HepG2 (cell line): ENCODE measurements at regions not wholly inside any gene's neighbourhood (a gene's known extent, or its start where the extent isn't known, plus 50 kb on each side); places are given as distances from the start of the nearest gene placed in this dataset.
"Not testable (repeated sequence)": the region's sequence is repeated elsewhere in the genome, so short reads cannot be mapped to it uniquely, and the experiment has no call there.

Experiments
- ATAC-seq: fragments of 200-7000 bp; cut with Tn5 transposase; 3 replicates; pipeline ENCODE4 v1.9.1; 2020; ENCODE audit warnings: mild to moderate bottlenecking, moderate library complexity
- BruUV-seq: library from RNA; stranded (reverse); fragments of 400-500 nt; replicated peaks from 2 replicates; lab custom pipeline; 2021; lab: Mats Ljungman, UMichigan
- CTCF ChIA-PET: fragments of 300-600 bp; formaldehyde crosslinking; extraction: SDS; loops from one replicate; lab custom pipeline; 2021; ENCODE audit warnings: low total read pairs, inconsistent platforms, low intra/inter-chr PET ratio; lab: Yijun Ruan, JAX
- POLR2A ChIA-PET: fragments of 350-600 bp; sonication (Branson Sonifier 250); formaldehyde crosslinking; loops from one replicate; lab custom pipeline; 2020; ENCODE audit warnings: antibody characterized with exemption, inconsistent platforms; lab: Yijun Ruan, JAX
- DNase-seq: peaks from one replicate; pipeline ENCODE4 v3.0.0-alpha.2; 2015; ENCODE audit warnings: low spot score
- FAIRE-seq: peaks from 3 replicates; lab custom pipeline; 2011; peaks lifted over from hg19 to GRCh38; lab: Jason Lieb, UNC
- H2AFZ ChIP-seq: one replicate; pipeline ENCODE4 v1.6.1; 2011; ENCODE audit warnings: low read length, inconsistent platforms
- H3K27ac ChIP-seq: fragments of 300-600 bp; 3 replicates; pipeline ENCODE4 v1.8.0; 2011; ENCODE audit warnings: mixed run types, mild to moderate bottlenecking, mixed read lengths, low read length, inconsistent platforms; ENCODE audit not compliant: insufficient read depth; ENCODE audit errors: extremely low read length
- H3K27me3 ChIP-seq, 2 experiments: fragments of 200-600 bp in 1 of 2; 2 replicates in 1 of 2; 3 replicates in 1 of 2; pipeline versions ENCODE4 v1.6.0 to v1.8.0; 2011; ENCODE audit warnings: low read length in 2 of 2, mild to moderate bottlenecking in 2 of 2, moderate library complexity in 2 of 2, inconsistent platforms in 1 of 2; ENCODE audit not compliant: insufficient read depth in 2 of 2, control insufficient read depth in 1 of 2
- H3K36me3 ChIP-seq, 2 experiments: fragments of 200-600 bp in 1 of 2; replicated peaks in 1 of 2; 2 replicates in 1 of 2; 3 replicates in 1 of 2; pipeline versions ENCODE4 v1.5.1 to v1.8.0; 2011; ENCODE audit warnings: low read length in 2 of 2, inconsistent platforms in 1 of 2; ENCODE audit not compliant: insufficient read depth in 2 of 2, control insufficient read depth in 1 of 2
- H3K4me1 ChIP-seq: 2 replicates; pipeline ENCODE4 v1.5.1; 2012; ENCODE audit warnings: low read length, inconsistent platforms; ENCODE audit not compliant: insufficient read depth
- H3K4me2 ChIP-seq: 2 replicates; pipeline ENCODE4 v1.6.0; 2011; ENCODE audit warnings: low read depth, low read length, inconsistent platforms
- H3K4me3 ChIP-seq, 3 experiments: fragments of 200-600 bp in 1 of 3; sonication (generic), shearing (Covaris generic) in 1 of 3; replicated peaks in 1 of 3; 2 replicates each; pipeline ENCODE4 v1.5.1; 2011 to 2016; ENCODE audit warnings: low read length in 3 of 3, inconsistent platforms in 2 of 3, low read depth in 2 of 3, mild to moderate bottlenecking in 2 of 3, control low read depth in 1 of 3, mixed read lengths in 1 of 3; ENCODE audit not compliant: insufficient read depth in 1 of 3
- H3K79me2 ChIP-seq: one replicate; pipeline ENCODE4 v1.6.1; 2011; ENCODE audit warnings: low read length, inconsistent platforms; ENCODE audit not compliant: insufficient read depth
- H3K9ac ChIP-seq: 2 replicates; pipeline ENCODE4 v1.6.0; 2011; ENCODE audit warnings: mild to moderate bottlenecking, low read depth, low read length, inconsistent platforms; ENCODE audit not compliant: insufficient read depth
- H3K9me3 ChIP-seq: 2 replicates; pipeline ENCODE4 v1.5.1; 2012; ENCODE audit warnings: mild to moderate bottlenecking, low read length
- H4K20me1 ChIP-seq: 2 replicates; pipeline ENCODE4 v1.6.0; 2011; ENCODE audit warnings: inconsistent platforms, mild to moderate bottlenecking, low read length, moderate library complexity; ENCODE audit not compliant: insufficient read depth
- FOXK1 ChIP-seq: sonication (generic); formaldehyde crosslinking; IDR thresholded peaks from 2 replicates; pipeline ENCODE4 v1.4.0; 2020; ENCODE audit warnings: low read depth, missing genetic modification reagents, borderline replicate concordance
- GTF3A ChIP-seq: sonication (generic); formaldehyde crosslinking; conservative IDR thresholded peaks from 2 replicates; pipeline ENCODE4 v1.4.0; 2020; ENCODE audit warnings: mild to moderate bottlenecking, missing genetic modification reagents
- LCORL ChIP-seq, 2 experiments: fragments of 450-650 bp in 1 of 2; sonication (generic) in 1 of 2; formaldehyde crosslinking in 1 of 2; IDR thresholded peaks; 2 replicates each; pipeline versions ENCODE4 v1.5.0 to v1.6.1; 2017 to 2020; ENCODE audit warnings: antibody characterized with exemption in 1 of 2, missing genetic modification reagents in 1 of 2
- TSC22D2 ChIP-seq: sonication (generic); formaldehyde crosslinking; IDR thresholded peaks from 2 replicates; pipeline ENCODE4 v1.5.1; 2020; ENCODE audit warnings: missing genetic modification reagents, mild to moderate bottlenecking, borderline replicate concordance
- ZNF547 ChIP-seq: sonication (generic); formaldehyde crosslinking; IDR thresholded peaks from 2 replicates; pipeline ENCODE4 v1.5.1; 2020; ENCODE audit warnings: mild to moderate bottlenecking, missing genetic modification reagents
- WGBS: methylation state at CpG from one replicate; pipeline ENCODE4 v1.1.6; 2017; ENCODE audit warnings: low lambda C conversion rate; 5-methylcytosine and 5-hydroxymethylcytosine counted together
- in situ Hi-C: cut with HindIII; loops from 2 replicates; pipeline ENCODE4 v1.10.0; 2017; ENCODE audit warnings: low pct_unique_long_range_greater_than_20kb; ENCODE audit not compliant: extremely low pct_ligation_motif_present
- intact Hi-C: fragments of 100-400 bp; cut with micrococcal nuclease; formaldehyde crosslinking; loops from one replicate; pipeline ENCODE4 v1.10.0; 2022; ENCODE audit not compliant: unreplicated experiment

GRCh38 chr13:54415753-54416366, 1387.2 kb downstream of the OLFM4 start:
- 35% methylated on average over 3 of the region's 6 CpGs for WGBS
- no peak overlapping the region for H3K9ac ChIP-seq
- no peaks in the 10 kb centered on the region for H3K27me3 ChIP-seq
- H4K20me1 ChIP-seq, result no peaks in the 10 kb centered on the region
- H3K4me1 ChIP-seq, result no peaks in the 10 kb centered on the region
- FAIRE-seq (no peak), DNase-seq (no peak), ATAC-seq (no peak)
- ChIA-PET CTCF (no interaction called here), POLR2A (no interaction called here)
- H3K4me2 ChIP-seq, result no peak overlapping the region
- H3K9me3 ChIP-seq, result peaks cover 60% of the 10 kb centered on the region
- intact Hi-C loops (no loop called here), in situ Hi-C loops (no loop called here)
- H3K36me3 ChIP-seq, result no peaks in the 10 kb centered on the region
- no peak overlapping the region for H3K27ac ChIP-seq
- TF ChIP-seq TSC22D2 (CRISPR knock-in tag) (no peak), GTF3A (CRISPR knock-in tag) (no peak), ZNF547 (CRISPR knock-in tag) (no peak), FOXK1 (CRISPR knock-in tag) (no peak)
- BruUV-seq, result no TSS peak
- H2AFZ ChIP-seq, result no peak overlapping the region
- H3K79me2 ChIP-seq, result no peaks in the 10 kb centered on the region
- H3K4me3 ChIP-seq, result no peak overlapping the region

DNA sequence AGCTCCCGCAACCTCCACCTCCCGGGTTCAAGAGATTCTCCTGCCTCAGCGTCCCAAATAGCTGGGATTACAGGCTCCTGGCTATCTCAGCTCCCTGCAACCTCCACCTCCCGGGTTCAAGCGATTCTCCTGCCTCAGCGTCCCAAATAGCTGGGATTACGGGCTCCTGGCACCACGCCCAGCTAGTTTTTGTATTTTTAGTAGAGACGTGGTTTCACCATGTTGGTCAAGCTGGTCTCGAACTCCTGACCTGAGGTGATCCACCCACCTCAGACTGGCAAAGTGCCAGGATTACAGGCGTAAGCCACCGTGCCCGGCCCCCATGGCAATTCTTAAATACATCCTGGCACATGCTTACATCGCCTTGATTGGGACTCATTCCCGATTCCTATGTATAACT, 1394.3 kb downstream of the OLFM4 start:
- H3K4me2 ChIP-seq; H3K27me3 ChIP-seq; ATAC-seq; H3K36me3 ChIP-seq; intact Hi-C loops; H3K9ac ChIP-seq; DNase-seq; CTCF ChIA-PET; POLR2A ChIA-PET; H2AFZ ChIP-seq; BruUV-seq; in situ Hi-C loops; H3K27ac ChIP-seq; H4K20me1 ChIP-seq; H3K79me2 ChIP-seq; H3K4me3 ChIP-seq; H3K4me1 ChIP-seq; FAIRE-seq; TF ChIP-seq LCORL (CRISPR knock-in tag; IDR thresholded peaks at IDR 0.05): not testable (repeated sequence)
- TF ChIP-seq LCORL (IDR thresholded peaks at IDR 0.05), result 0 out of 2 replicates have a peak, but pooled peaks have one; percentile 30
- peaks cover 53% of the 10 kb centered on the region for H3K9me3 ChIP-seq
- 25% methylated on average over 14 of the region's 15 CpGs for WGBS
